ENCODE measurements at regions not wholly inside any gene's neighbourhood (a gene's known extent, or its start where the extent isn't known, plus 50 kb on each side); places are given as distances from the start of the nearest gene placed in this dataset.
"Not testable (repeated sequence)": the region's sequence is repeated elsewhere in the genome, so short reads cannot be mapped to it uniquely, and the experiment has no call there.

DNA sequence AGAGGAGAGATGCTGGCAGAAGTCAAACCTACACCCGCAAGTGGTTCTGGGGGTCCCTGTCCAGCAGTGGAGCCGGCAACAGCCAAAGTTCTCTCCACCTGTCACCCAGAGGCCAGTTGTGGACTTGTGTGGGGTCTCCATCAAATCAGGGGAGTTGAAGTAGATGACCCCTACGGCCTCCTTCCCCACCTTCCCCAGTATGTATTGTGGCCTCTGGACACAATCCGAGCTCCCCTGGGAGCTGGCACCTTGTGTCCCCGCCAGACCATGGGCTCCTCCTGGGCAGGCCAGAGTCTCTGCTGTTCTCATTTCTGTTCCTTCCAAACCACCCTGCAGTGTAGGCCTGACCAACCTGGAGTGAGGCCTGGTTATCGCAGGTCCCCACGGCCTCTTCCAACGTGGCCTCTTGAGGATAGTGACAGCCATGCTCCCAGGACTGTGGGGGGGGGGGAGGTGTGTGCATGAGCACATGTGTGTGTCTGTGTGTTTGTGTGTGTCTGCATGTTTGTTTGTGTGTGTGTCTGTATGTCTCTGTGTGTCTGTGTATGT is 246.4 kb downstream of the MATN1 start:
- no peak for DNase-seq

DNA sequence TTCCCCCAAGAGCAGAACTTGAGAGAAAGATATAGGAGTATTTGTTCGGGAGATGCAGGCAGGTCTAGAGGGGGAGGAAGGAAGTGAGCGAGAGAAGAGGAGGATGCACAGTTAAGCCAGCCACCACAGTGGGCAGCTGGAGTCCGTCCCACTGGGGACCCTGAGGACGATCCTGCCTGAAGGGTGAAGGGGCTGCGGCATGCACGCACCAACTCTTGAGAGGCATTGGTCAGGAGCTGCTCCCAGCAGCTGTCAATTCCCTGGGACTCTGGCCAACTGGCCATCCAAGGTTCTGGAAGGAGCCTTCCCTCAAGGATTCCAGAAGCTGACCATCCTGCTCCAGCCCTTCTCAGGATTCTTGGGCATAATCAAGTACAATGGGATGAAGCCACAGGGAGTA is 246.9 kb downstream of the MATN1 start:
- DNase-seq = no peak

DNA sequence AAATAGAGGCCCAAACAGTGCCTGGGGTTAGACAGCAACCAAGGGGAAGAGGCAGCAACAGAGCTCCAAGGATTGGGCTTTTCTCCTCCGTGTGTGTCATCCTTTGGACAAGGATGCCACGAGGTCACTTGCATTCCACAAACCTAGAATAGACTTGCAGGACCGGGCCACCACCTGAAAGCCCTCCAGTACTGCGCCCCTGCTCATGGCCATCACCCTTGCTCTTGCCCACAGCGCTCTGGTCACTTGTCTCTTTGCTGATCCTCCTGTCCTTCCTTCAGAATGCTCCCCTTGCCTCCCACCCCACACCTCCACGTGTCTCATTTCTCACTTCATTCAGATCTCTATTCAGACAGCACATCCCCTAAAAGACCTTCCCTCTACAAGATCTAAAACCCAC is 247.4 kb downstream of the MATN1 start:
- DNase-seq = no peak

DNA sequence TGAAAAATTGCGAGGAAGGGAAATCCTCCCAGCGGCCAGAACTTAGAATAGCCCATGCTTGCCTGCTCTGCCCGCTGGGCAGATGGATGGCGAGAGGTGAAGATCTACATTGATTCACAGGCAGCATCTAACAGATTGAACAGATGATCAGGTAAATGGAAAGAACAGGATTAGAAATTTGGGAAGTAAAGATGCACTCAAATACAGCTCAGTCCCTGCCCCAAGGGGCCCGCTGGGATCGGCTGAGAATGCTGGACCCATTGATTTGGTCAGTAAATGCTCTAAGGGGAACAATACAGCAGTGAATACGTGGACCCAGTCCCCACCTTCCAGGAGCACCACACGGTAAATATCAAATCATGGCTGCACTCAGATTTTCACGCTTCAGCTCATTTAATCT is 248.2 kb downstream of the MATN1 start:
- no peak for DNase-seq

- no peak for DNase-seq
These were observed 248.6 kb downstream of the MATN1 start for GRCh38 chr1:30474818-30475200.

GRCh38 chr1:30473922-30474817 is 249.2 kb downstream of the MATN1 start:
- no peak for DNase-seq

GRCh38 chr1:30472526-30472925 is 250.9 kb downstream of the MATN1 start:
- no peak for DNase-seq

DNA sequence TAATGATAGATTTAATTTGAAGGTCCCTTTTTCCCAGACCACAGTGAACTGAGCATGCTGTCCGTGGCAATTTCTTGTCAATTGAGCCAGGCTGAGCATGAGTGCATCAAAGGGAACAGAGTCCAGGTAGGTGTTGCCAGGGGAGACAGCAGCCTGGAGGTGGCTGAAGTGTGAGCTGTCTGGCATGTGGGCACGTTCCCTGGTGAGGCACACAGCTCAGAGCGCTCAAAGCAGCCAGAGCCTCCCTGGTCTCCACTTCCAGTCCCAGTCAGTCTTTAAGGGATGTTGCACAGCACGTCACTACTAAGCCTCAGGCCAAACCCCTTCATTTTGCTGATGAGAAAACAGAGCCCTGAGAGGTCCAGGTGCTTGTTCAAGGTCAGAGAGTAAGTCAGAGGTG is 251.4 kb downstream of the MATN1 start:
- DNase-seq = no peak

GRCh38 chr1:30471307-30471706 is 252.1 kb downstream of the MATN1 start:
- no peak for DNase-seq

DNA sequence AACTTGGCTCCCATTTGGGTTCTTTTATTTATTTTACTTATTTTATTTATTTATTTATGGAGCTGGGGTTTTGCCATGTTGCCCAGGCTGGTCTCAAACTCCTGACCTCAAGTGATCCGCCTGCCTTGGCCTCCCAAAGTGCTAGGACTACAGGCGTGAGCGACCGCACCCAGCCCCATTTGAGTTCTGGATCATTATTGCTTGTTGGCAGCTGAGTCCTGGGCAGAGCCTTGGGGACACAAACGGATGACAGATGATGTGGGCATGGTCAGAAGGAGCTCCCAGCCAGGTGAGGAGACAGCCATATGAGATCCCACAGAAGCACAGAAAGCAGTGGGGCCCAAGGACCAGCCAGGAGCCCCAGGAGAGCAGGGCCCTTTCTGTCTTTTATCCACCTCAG is 254.0 kb downstream of the MATN1 start:
- DNase-seq = no peak

DNA sequence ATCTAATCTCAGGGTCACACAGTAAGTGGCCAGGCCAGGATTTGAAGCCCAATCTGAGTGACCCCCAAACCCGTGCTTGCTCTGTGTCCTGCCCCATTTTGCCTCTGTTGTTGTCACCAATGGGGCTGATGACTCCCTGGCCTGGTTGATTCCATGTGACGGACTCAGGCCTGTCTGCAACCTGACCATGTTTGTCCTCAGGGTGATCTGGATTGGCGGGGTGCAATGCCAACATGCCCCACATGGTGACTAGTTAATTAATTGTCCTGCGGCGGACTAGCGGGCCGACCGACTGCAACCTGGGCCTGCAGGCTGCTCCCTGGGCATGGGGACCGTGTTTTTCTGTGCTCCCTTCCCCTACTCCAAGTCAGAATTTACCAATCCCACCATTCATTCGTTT is 256.3 kb downstream of the MATN1 start:
- no peak for DNase-seq

DNA sequence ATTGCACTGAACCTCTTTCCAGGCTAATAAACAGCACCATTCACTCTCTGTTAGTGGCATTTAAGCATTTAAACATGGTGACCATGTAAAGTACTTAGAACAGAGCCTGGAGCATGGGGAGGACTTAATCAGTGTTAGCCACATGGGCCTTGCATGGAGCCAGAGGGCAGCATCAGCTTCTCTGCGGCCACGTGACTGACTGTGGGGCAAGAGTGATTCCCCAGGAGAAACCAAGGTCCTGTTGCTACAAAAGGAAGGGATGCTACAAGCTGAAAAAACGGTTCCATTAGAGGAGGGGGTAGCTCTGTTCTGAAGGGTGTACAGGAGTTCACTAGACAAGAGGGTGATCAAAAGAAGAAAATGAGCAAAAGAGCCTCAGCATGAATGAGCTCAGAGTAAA is 256.8 kb downstream of the MATN1 start:
- no peak for DNase-seq

GRCh38 chr1:30466026-30466425 is 257.4 kb downstream of the MATN1 start:
- no peak for DNase-seq

DNA sequence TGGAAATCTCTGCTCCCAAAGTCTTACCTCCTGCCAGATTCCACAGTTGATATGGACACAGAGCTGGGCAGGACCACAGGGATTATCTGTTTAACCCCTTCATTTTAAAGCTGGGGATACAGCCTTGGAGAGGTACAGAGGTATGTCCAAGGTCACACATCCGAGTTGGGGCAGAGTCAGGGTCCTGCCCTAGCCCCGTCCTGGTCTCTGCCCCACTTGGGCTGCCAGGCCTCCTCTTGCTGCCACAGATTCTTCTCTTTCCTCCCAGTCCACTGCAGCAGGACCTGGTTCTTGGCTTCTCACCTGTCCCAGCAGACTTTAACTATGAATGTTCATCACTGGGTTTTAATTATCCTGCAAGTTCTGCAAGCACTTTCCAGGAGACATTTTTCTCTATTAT is 258.3 kb downstream of the MATN1 start:
- no peak for DNase-seq

- DNase-seq = no peak
These were observed 259.2 kb downstream of the MATN1 start for GRCh38 chr1:30464187-30464617.

DNA sequence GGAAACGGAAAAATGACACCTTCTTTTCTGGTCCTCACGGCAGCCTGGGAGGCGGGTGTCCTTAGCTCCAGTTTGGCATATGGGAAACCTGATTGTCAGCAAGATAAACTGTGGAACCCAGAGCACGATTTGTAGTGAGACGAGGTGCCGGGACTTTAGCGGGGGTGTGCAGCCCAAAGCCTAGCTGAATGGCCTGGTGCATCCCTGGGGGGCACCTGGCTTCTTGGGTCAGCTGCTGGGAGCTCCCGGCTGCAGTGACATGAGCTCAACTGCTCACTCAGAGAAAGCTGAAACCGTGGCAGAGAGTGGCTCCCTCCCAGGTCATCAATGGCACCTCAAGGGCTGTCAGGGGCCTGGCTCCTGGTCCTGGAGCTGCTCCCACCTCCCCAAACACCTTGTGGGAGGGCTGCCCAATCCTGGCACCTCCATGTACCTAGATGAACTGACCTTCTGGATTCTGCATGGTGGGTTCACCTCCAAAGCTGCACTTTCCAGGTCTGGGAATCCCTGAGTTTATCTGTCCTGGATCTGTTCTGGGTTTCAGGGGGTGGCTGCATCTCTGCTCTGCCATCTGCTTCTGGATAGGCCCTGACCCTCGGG is 260.5 kb downstream of the MATN1 start:
- no peak for DNase-seq

DNA sequence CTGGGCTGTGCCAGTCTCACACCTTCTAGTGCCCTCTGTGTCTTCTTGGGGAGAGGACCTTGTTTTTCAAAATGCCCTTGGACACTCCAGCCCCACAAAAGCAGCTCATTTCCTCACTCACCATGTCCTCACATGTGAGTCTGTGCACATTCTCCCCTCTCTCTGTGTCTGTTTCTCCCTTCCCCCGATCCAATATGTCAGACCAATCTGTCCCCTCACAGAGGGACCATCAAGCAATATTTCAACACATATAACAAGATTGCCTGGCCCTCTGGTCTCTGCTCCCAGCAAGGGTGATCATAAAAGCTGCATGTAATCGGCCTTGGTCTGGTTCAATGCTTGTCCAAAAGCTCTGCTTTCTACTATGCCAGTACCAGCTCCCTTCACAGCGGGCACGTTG is 261.2 kb downstream of the MATN1 start:
- DNase-seq = no peak

DNA sequence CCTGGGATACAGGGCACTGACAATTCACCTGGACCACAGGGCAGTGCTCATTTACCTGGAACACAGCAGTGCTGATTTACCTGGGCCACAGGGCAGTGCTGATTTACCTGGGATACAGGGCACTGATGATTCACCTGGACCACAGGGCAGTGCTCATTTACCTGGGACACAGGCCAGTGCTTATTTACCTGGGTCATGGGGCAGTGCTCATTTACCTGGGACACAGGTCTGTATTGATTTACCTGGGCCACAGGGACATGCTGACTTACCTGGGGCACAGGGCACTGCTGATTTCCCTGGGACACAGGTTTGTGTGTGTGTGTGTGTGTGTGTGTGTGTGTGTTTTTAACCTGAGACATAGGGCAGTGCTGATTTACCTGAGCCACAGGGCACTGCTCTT is 261.7 kb downstream of the MATN1 start:
- no peak for DNase-seq

GRCh38 chr1:30460661-30461060 is 262.7 kb downstream of the MATN1 start:
- no peak for DNase-seq

GRCh38 chr1:30458730-30459485 is 264.5 kb downstream of the MATN1 start:
- DNase-seq = not testable (repeated sequence)

DNA sequence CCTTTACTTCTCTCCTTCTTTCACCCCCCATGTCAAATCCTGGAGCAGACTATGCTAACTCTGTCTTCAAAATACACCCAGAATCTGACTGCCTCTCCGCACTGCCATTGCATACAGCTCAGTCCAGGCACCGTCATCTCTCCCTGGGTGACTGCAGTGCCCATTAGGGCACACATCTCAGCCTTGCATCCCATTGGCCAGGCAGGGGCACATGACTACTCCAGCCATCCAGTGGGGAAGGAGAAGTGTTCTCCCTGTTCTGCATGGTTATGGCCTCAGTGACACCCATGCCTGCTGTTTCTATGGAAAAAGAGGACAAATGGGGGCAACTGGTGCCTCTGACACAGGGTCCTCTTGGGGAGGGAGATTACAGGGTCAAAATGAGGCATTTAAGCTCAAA is 270.5 kb downstream of the MATN1 start:
- no peak for DNase-seq

DNA sequence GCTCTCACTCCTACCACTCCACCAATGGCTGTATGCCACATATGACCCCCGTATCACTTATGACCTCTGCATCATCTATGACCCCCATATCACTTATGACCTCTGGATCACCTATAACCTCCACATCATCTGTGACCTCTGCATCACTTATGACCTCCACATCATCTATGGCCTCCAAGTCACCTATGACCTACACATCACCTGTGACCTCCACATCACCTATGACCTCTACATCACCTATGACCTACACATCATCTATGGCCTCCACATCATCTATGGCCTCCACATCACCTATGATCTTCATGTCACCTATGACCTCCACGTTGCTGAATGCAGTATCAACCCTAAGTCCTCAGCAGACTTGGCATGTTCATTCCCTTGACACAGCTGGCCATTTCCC is 271.2 kb downstream of the MATN1 start:
- no peak for DNase-seq

DNA sequence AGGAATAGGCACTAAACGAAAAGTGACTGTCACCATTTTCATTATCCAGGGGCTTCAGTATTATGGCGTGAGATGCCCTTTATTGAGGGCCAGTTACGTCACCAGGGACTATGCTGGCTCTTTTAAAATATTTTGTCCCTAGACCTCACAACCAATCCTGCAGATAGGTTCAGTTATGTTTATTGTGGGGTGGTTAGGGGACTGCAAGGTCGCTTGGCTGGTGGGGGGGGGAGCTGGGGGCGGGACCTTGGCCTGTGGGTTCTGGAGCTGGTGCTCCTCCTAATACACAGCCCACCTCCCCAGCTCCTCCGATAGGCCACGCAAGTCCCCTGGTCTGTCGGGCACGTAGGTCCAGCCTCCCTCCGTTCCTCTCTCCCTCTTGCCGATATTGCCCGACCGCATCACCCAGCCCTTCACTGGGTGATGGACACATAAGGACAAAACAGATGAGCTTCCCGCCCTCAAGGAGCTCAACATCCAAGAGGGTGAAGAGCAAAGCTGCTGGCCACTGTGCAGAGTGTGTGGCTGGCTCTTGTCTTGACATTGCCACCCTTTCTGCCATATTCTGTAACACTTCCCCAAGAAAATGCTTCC is 271.8 kb downstream of the MATN1 start:
- DNase-seq = no peak

All from bone marrow (tissue), 2 donors.